Astrocyte of the spinal cord (primary cell): ENCODE measurements at regions not wholly inside any gene's neighbourhood (a gene's known extent, or its start where the extent isn't known, plus 50 kb on each side); places are given as distances from the start of the nearest gene placed in this dataset.

Source experiments
- DNase-seq: peaks from one replicate; pipeline ENCODE4 v3.0.0; 2011; ENCODE audit warnings: low read depth, low spot score
- H3K4me3 ChIP-seq: 2 replicates; pipeline ENCODE4 v1.5.1; 2011; ENCODE audit warnings: low read depth, mild to moderate bottlenecking, low read length, moderate library complexity
- CTCF ChIP-seq: IDR thresholded peaks from 2 replicates; pipeline ENCODE4 v1.5.1; 2012; ENCODE audit warnings: low read depth, mild to moderate bottlenecking, low read length, inconsistent platforms
- in situ Hi-C: cut with HindIII; loops from 2 replicates; pipeline ENCODE4 v1.10.0; 2017; ENCODE audit warnings: low sequenced_read_pairs

- H3K4me3 ChIP-seq, result no peak overlapping the region
- DNase-seq, result no peak
- TF ChIP-seq CTCF, result no peak
- in situ Hi-C loops, result no loop called here
Measured at GRCh38 chr1:56286956-56287355, 292.4 kb downstream of the PLPP3 start.

GRCh38 chr1:56286506-56286905, 292.9 kb downstream of the PLPP3 start:
- DNase-seq, result no peak
- in situ Hi-C loops, result no loop called here
- no peak overlapping the region for H3K4me3 ChIP-seq
- TF ChIP-seq CTCF, result no peak

GRCh38 chr1:56285554-56286402, 293.6 kb downstream of the PLPP3 start:
- peak; percentile 6 for DNase-seq

GRCh38 chr1:56284928-56285327, 294.4 kb downstream of the PLPP3 start:
- TF ChIP-seq CTCF, result no peak
- H3K4me3 ChIP-seq, result no peak overlapping the region
- peak; percentile 23 for DNase-seq
- in situ Hi-C loops, result no loop called here

More at GRCh38 chr1:56285554-56286402, 293.6 kb downstream of the PLPP3 start:
- in situ Hi-C loops, result no loop called here
- no peak overlapping the region for H3K4me3 ChIP-seq
- no peak for TF ChIP-seq CTCF

GRCh38 chr1:56278061-56278460, 301.3 kb downstream of the PLPP3 start:
- no peak overlapping the region for H3K4me3 ChIP-seq
- DNase-seq, result no peak
- in situ Hi-C loops, result no loop called here
- no peak for TF ChIP-seq CTCF

- no peak overlapping the region for H3K4me3 ChIP-seq
- in situ Hi-C loops, result no loop called here
- TF ChIP-seq CTCF, result no peak
- no peak for DNase-seq
Measured at GRCh38 chr1:56268519-56269140, 310.7 kb downstream of the PLPP3 start.
